NCI-H1436 treated with DMSO at 0.1 percent for 48 hours (cell line): ENCODE measurements at regions not wholly inside any gene's neighbourhood (a gene's known extent, or its start where the extent isn't known, plus 50 kb on each side); places are given as distances from the start of the nearest gene placed in this dataset.

ENCODE experiments used
- DNase-seq: peaks from one replicate; lab custom pipeline; 2025; lab: John Stamatoyannopoulos, UW

- DNase-seq, result no peak
Measured at GRCh38 chr6:110538416-110539160, 62.2 kb upstream of the SLC22A16 start.

- DNase-seq, result no peak
Measured at GRCh38 chr6:110537208-110538123, 61.1 kb upstream of the SLC22A16 start.

DNA sequence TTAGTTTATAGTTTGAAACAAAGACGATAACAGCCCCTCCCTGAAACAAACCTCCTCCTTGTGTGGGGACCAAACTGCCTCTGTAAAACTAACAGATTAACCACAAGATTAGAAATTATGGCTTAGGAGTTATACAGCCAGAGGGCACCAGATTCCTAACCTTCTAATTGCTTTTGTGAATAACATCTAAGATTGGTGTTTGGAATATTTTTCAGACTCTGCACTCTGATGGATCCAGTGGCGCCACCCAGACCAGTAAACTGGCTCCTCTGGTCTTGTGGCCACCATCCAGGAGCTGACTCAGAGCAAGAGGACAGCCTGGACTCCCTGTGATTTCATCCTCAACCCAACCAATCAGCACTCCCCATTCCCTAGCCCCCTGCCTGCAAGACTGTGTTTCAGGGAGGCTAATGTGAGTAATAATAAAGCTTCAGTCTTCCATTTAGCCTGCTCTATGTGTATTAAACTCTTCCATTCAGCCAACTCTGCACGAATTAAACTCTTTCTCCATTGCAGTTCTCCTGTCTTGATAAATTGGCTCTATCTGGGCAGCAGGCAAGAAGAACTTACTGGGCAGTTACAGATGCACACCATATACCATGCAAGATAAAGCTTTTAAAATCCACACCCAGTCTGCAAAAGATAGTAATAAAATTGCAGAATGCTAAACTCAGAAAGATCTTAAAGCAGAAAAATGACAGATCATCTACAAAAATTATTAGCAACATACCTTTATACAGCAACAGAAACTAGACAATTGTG, 58.5 kb upstream of the SLC22A16 start:
- no peak for DNase-seq

DNA sequence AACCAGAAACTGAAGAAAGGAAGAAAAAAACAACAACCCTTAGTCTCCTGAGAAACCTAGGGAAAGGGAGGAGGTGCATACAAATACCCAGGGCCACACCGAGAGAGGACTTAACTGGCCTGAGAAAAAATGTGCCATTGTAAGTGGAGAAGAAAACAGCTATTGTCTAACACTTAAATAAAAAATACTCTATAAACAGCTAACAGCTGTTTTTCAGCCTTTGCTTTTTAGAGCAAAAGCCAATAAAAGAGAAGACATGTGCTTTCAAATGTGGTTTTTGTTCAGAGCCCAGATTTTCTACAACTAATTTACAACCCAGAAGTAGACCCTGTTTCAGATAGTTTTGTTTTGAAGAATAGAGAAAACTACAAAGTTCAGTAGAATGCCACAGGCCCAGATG, 56.0 kb upstream of the SLC22A16 start:
- DNase-seq, result no peak

GRCh38 chr6:110530671-110531070, 54.3 kb upstream of the SLC22A16 start:
- no peak for DNase-seq

DNA sequence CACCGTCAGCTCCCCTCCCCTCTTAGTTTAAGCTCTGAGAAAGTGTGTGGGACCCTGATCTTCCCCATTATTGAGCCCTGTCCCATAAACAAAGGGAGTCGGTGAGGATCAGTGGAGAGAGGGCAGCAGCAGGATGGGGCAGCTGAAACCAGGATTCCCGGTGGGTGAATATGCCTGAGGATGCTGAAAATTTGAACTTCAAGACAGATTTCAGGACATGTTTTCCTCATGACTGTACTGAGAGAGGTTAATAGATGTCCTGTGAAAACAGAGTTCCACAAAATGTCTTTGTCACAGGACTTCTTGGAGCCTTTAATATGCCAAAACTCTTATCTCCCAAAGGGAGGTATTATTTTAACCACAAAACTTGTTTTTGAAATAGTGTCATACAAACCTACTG, 53.5 kb upstream of the SLC22A16 start:
- DNase-seq, result no peak

GRCh38 chr6:110529355-110529754, 52.9 kb upstream of the SLC22A16 start:
- DNase-seq, result no peak

DNA sequence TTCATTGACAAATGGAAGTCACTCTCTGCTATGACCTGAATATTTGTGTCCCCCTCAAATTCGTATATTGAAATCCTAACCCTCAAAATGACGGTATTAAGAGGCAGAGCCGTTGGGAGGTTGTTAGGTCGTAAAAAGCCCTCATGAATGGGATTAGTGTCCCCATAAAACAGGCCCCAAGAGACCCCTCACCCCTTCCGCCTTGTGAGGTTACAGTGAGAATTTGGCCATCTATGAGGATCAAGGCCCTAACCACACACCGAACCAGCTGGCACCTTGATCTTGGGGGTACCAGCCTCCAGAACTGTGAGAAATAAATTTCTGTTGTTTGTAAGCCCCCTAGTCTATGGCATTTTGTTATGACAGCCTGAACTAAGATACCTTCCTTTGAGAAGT, 52.5 kb upstream of the SLC22A16 start:
- DNase-seq, result no peak

DNA sequence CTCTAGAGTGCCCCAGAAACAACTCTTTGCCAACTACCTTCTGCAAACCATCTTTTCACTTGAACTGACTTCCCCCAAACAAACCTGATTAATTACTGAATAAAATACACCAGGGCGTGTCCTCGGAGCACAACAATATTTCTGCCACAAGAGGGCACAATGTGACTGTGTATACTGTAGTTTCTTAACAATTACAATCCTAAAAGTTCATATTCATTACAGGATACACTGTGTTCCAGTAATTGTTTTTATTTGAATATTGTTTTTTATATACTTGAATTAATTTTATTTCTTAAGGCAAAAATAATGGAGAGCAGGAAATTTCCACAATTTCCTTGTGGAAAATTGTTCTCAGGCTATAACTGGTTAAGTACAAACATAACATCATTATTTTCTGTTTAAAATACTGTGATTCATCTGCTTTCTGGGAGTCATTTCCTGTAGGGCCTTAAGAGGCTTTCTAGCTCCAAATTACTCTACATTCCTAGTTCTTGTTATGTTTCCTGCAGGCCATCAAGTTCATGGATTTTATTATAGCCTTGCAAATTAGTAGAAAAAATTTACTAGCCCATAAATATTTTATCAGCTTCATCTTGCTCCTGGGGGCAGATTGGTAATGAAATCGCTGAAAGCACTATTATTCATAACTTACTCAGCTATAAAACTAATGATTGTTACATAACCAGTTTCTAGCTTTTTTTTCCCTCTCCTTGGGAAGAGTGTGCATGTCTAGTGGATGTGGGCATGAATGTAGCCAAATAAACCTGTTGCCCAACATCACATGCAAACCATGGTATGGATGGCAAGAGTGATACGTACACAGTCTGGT, 51.9 kb upstream of the SLC22A16 start:
- DNase-seq, result no peak

GRCh38 chr6:110527516-110527915, 51.1 kb upstream of the SLC22A16 start:
- no peak for DNase-seq

DNA sequence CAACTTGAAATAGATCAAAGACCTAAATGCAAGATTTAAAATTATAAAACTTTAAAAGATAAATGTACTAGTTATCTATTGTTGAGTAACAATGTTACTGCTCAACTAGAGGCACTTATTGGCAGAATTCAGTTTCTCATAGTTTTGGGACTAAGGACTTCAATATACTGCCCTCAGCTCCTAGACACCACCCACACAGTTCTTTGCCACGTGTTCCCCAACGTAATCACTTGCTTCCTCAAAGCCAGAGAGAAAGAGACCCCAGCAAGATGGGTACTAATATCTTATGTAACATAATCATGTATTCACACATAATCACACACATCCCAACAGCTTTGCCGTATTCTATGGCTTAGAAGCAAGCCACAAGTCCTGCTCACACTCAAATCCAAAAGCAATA, 50.3 kb upstream of the SLC22A16 start:
- no peak for DNase-seq
